ENCODE measurements at regions not wholly inside any gene's neighbourhood (a gene's known extent, or its start where the extent isn't known, plus 50 kb on each side); places are given as distances from the start of the nearest gene placed in this dataset.

- H3K4me1 ChIP-seq: no peaks in the 10 kb centered on the region
- no peak for DNase-seq
- TF ChIP-seq CTCF (IDR thresholded peaks at IDR 0.05): no peak
- no peak for TF ChIP-seq POLR2A (IDR thresholded peaks at IDR 0.05)
- intact Hi-C loops (cut with DNase I): no loop called here
- no peaks in the 10 kb centered on the region for H3K27me3 ChIP-seq
- H3K36me3 ChIP-seq: no peaks in the 10 kb centered on the region
- H3K27ac ChIP-seq: no peak overlapping the region
- H3K4me3 ChIP-seq: no peak overlapping the region
- no peaks in the 10 kb centered on the region for H3K9me3 ChIP-seq
These were observed 686.3 kb upstream of the LRFN5 start for GRCh38 chr14:40920380-40920779.

- WGBS, 2 donors: 76 to 89% methylated on average over 4 of the region's 4 CpGs
- Histone ChIP-seq H3K4me3 (no peak overlapping the region), H3K4me1 (no peaks in the 10 kb centered on the region), H3K27ac (no peak overlapping the region), H3K36me3 (no peaks in the 10 kb centered on the region), H3K27me3 (no peaks in the 10 kb centered on the region), H3K9me3 (no peaks in the 10 kb centered on the region)
- no peak for DNase-seq
- TF ChIP-seq POLR2A (IDR thresholded peaks at IDR 0.05): no peak
- TF ChIP-seq CTCF (IDR thresholded peaks at IDR 0.05): no peak
- intact Hi-C loops (cut with DNase I): no loop called here
These were observed 695.5 kb upstream of the LRFN5 start for GRCh38 chr14:40911141-40911540.

GRCh38 chr14:40909906-40910305 is 696.8 kb upstream of the LRFN5 start:
- WGBS, 2 donors: 29 to 42% methylated on average over 2 of the region's 2 CpGs
- no peaks in the 10 kb centered on the region for H3K9me3 ChIP-seq
- no peak overlapping the region for H3K4me3 ChIP-seq
- intact Hi-C loops (cut with DNase I): no loop called here
- no peaks in the 10 kb centered on the region for H3K27me3 ChIP-seq
- DNase-seq: no peak
- no peak overlapping the region for H3K27ac ChIP-seq
- TF ChIP-seq POLR2A (IDR thresholded peaks at IDR 0.05): no peak
- no peak for TF ChIP-seq CTCF (IDR thresholded peaks at IDR 0.05)
- no peaks in the 10 kb centered on the region for H3K36me3 ChIP-seq
- no peaks in the 10 kb centered on the region for H3K4me1 ChIP-seq

- no peak for TF ChIP-seq POLR2A (IDR thresholded peaks at IDR 0.05)
- TF ChIP-seq CTCF (IDR thresholded peaks at IDR 0.05): no peak
- no peaks in the 10 kb centered on the region for H3K4me1 ChIP-seq
- intact Hi-C loops (cut with DNase I): no loop called here
These were observed 703.0 kb upstream of the LRFN5 start for GRCh38 chr14:40903709-40904108.

GRCh38 chr14:40899435-40899834 is 707.2 kb upstream of the LRFN5 start:
- H3K36me3 ChIP-seq: no peaks in the 10 kb centered on the region
- H3K4me3 ChIP-seq: no peak overlapping the region
- TF ChIP-seq POLR2A (IDR thresholded peaks at IDR 0.05) (no peak), CTCF (IDR thresholded peaks at IDR 0.05) (no peak)
- intact Hi-C loops (cut with DNase I): no loop called here
- H3K4me1 ChIP-seq: no peaks in the 10 kb centered on the region
- H3K9me3 ChIP-seq: no peaks in the 10 kb centered on the region
- H3K27ac ChIP-seq: no peak overlapping the region
- H3K27me3 ChIP-seq: no peaks in the 10 kb centered on the region
- no peak for DNase-seq
- WGBS, 2 donors: 40 to 48% methylated on average over 2 of the region's 2 CpGs

More at GRCh38 chr14:40903709-40904108, 703.0 kb upstream of the LRFN5 start:
- Histone ChIP-seq H3K36me3 (no peaks in the 10 kb centered on the region), H3K4me3 (no peak overlapping the region), H3K27me3 (no peaks in the 10 kb centered on the region), H3K27ac (no peak overlapping the region), H3K9me3 (no peaks in the 10 kb centered on the region)
- DNase-seq: no peak
